DND-41 (cell line): ENCODE measurements at regions not wholly inside any gene's neighbourhood (a gene's known extent, or its start where the extent isn't known, plus 50 kb on each side); places are given as distances from the start of the nearest gene placed in this dataset.
"Not testable (repeated sequence)": the region's sequence is repeated elsewhere in the genome, so short reads cannot be mapped to it uniquely, and the experiment has no call there.

ENCODE experiments used
- ATAC-seq: fragments of 200-7000 bp; cut with Tn5 transposase; 3 replicates; pipeline ENCODE4 v1.9.1; 2021; ENCODE audit warnings: low read depth; ENCODE audit not compliant: insufficient read depth
- DNase-seq: peaks from one replicate; pipeline ENCODE4 v3.0.0-alpha.2; 2020
- H2AFZ ChIP-seq: 2 replicates; pipeline ENCODE4 v1.6.0; 2012; ENCODE audit warnings: low read depth, low read length
- H3K27ac ChIP-seq: 2 replicates; pipeline ENCODE4 v1.5.1; 2012; ENCODE audit warnings: low read length, inconsistent platforms
- H3K27me3 ChIP-seq: fragments of 200-600 bp; sonication (generic); 2 replicates; pipeline ENCODE4 v1.6.0; 2012; ENCODE audit warnings: low read length, mild to moderate bottlenecking, inconsistent platforms; ENCODE audit not compliant: insufficient read depth, poor library complexity
- H3K36me3 ChIP-seq: 2 replicates; pipeline ENCODE4 v1.5.1; 2012; ENCODE audit warnings: low read length, inconsistent platforms; ENCODE audit not compliant: insufficient read depth
- H3K4me1 ChIP-seq: 2 replicates; pipeline ENCODE4 v1.5.1; 2012; ENCODE audit warnings: mild to moderate bottlenecking, low read length; ENCODE audit not compliant: insufficient read depth
- H3K4me2 ChIP-seq: 2 replicates; pipeline ENCODE4 v1.6.0; 2012; ENCODE audit warnings: mild to moderate bottlenecking, moderate library complexity, low read length, inconsistent platforms; ENCODE audit not compliant: insufficient read depth
- H3K4me3 ChIP-seq, 2 experiments: fragments of 200-600 bp in 1 of 2; shearing (Covaris generic) in 1 of 2; 2 replicates each; pipeline ENCODE4 v1.5.1; 2012 to 2016; ENCODE audit warnings: inconsistent platforms in 2 of 2, low read length in 2 of 2, mild to moderate bottlenecking in 2 of 2, low read depth in 1 of 2, moderate library complexity in 1 of 2
- H3K79me2 ChIP-seq: 2 replicates; pipeline ENCODE4 v1.6.0; 2012; ENCODE audit warnings: low read length, inconsistent platforms; ENCODE audit not compliant: insufficient read depth
- H3K9ac ChIP-seq: 2 replicates; pipeline ENCODE4 v1.6.0; 2012; ENCODE audit warnings: low read depth, mild to moderate bottlenecking, inconsistent platforms, low read length, moderate library complexity
- H3K9me3 ChIP-seq: 2 replicates; pipeline ENCODE4 v1.5.1; 2012; ENCODE audit warnings: low read length, moderate library complexity, mild to moderate bottlenecking, inconsistent platforms; ENCODE audit not compliant: insufficient read depth, severe bottlenecking
- H4K20me1 ChIP-seq: 2 replicates; pipeline ENCODE4 v1.6.0; 2012; ENCODE audit warnings: low read length; ENCODE audit not compliant: insufficient read depth
- CTCF ChIP-seq: IDR thresholded peaks from 2 replicates; pipeline ENCODE4 v1.5.1; 2012; ENCODE audit warnings: borderline replicate concordance, low read length, moderate library complexity, mild to moderate bottlenecking; ENCODE audit not compliant: poor library complexity, severe bottlenecking; ENCODE audit errors: extremely low read depth
- EZH2 ChIP-seq: IDR thresholded peaks from 3 replicates; pipeline ENCODE4 v1.6.1; 2012; ENCODE audit warnings: borderline replicate concordance, low read depth, mild to moderate bottlenecking, moderate library complexity, low read length, inconsistent platforms; ENCODE audit not compliant: severe bottlenecking

- H2AFZ ChIP-seq = no peak overlapping the region
- no peak for TF ChIP-seq EZH2
- no peak for TF ChIP-seq CTCF
- H3K4me3 ChIP-seq = no peak overlapping the region
- H3K9ac ChIP-seq = no peak overlapping the region
- no peak overlapping the region for H3K4me2 ChIP-seq
- no peaks in the 10 kb centered on the region for H3K9me3 ChIP-seq
- no peaks in the 10 kb centered on the region for H4K20me1 ChIP-seq
- peaks cover 10% of the 10 kb centered on the region for H3K27me3 ChIP-seq
- DNase-seq = no peak
- no peaks in the 10 kb centered on the region for H3K36me3 ChIP-seq
- no peak overlapping the region for H3K27ac ChIP-seq
- no peak for ATAC-seq
- H3K79me2 ChIP-seq = no peaks in the 10 kb centered on the region
- no peaks in the 10 kb centered on the region for H3K4me1 ChIP-seq
These were observed 211.0 kb upstream of the POGK start for GRCh38 chr1:166628259-166628658.

- Histone ChIP-seq H2AFZ (no peak overlapping the region), H3K27ac (no peak overlapping the region), H3K9me3 (no peaks in the 10 kb centered on the region), H3K4me1 (no peaks in the 10 kb centered on the region), H3K4me2 (no peak overlapping the region), H3K79me2 (no peaks in the 10 kb centered on the region), H3K4me3 (no peak overlapping the region), H4K20me1 (no peaks in the 10 kb centered on the region), H3K36me3 (no peaks in the 10 kb centered on the region), H3K27me3 (peaks cover 4% of the 10 kb centered on the region), H3K9ac (no peak overlapping the region)
- TF ChIP-seq EZH2 (no peak), CTCF (no peak)
- DNase-seq (no peak), ATAC-seq (no peak)
These were observed 209.3 kb upstream of the POGK start for GRCh38 chr1:166629946-166630345.

- Histone ChIP-seq H3K4me1 (no peaks in the 10 kb centered on the region), H3K79me2 (no peaks in the 10 kb centered on the region), H3K36me3 (no peaks in the 10 kb centered on the region), H3K27ac (no peak overlapping the region), H3K27me3 (peaks cover 4% of the 10 kb centered on the region), H3K4me2 (no peak overlapping the region), H3K4me3 (no peak overlapping the region), H3K9ac (no peak overlapping the region), H3K9me3 (no peaks in the 10 kb centered on the region), H4K20me1 (no peaks in the 10 kb centered on the region), H2AFZ (no peak overlapping the region)
- TF ChIP-seq EZH2 (no peak), CTCF (no peak)
- DNase-seq (no peak), ATAC-seq (no peak)
These were observed 208.9 kb upstream of the POGK start for GRCh38 chr1:166630369-166630768.

GRCh38 chr1:166638137-166638536 is 201.1 kb upstream of the POGK start:
- TF ChIP-seq CTCF (no peak), EZH2 (no peak)
- Histone ChIP-seq H3K27me3 (no peaks in the 10 kb centered on the region), H4K20me1 (no peaks in the 10 kb centered on the region), H3K79me2 (no peaks in the 10 kb centered on the region), H3K4me2 (no peak overlapping the region), H3K9ac (no peak overlapping the region), H3K27ac (no peak overlapping the region), H3K4me1 (no peaks in the 10 kb centered on the region), H3K9me3 (no peaks in the 10 kb centered on the region), H2AFZ (no peak overlapping the region), H3K36me3 (no peaks in the 10 kb centered on the region), H3K4me3 (no peak overlapping the region)
- ATAC-seq = no peak
- DNase-seq = no peak

GRCh38 chr1:166657228-166657627 is 182.0 kb upstream of the POGK start:
- H3K27ac ChIP-seq, H3K4me1 ChIP-seq, H3K4me3 ChIP-seq, DNase-seq, H2AFZ ChIP-seq, H3K4me2 ChIP-seq, H3K79me2 ChIP-seq, H3K9ac ChIP-seq, H3K36me3 ChIP-seq, H3K9me3 ChIP-seq, H4K20me1 ChIP-seq, H3K27me3 ChIP-seq, ATAC-seq: not testable (repeated sequence)
